GM12878 (cell line): ENCODE measurements at regions not wholly inside any gene's neighbourhood (a gene's known extent, or its start where the extent isn't known, plus 50 kb on each side); places are given as distances from the start of the nearest gene placed in this dataset.

Source experiments
- ATAC-seq: fragments of 200-7000 bp; cut with Tn5 transposase; 3 replicates; pipeline ENCODE4 v1.9.1; 2020; ENCODE audit warnings: mild to moderate bottlenecking, moderate library complexity
- BruUV-seq: library from RNA; stranded (reverse); fragments of 400-500 nt; replicated peaks from 2 replicates; lab custom pipeline; 2021; lab: Mats Ljungman, UMichigan
- CTCF ChIA-PET: fragments of 300-600 bp; sonication (Branson Sonifier 250); formaldehyde crosslinking; extraction: SDS; loops from one replicate; lab custom pipeline; 2021; ENCODE audit warnings: inconsistent platforms; lab: Yijun Ruan, JAX
- POLR2A ChIA-PET: fragments of 350-600 bp; formaldehyde crosslinking; extraction: SDS; loops from one replicate; lab custom pipeline; 2021; ENCODE audit warnings: inconsistent platforms; lab: Charles Lee
- RAD21 ChIA-PET: fragments of 300-600 bp; sonication (Branson Sonifier 250); formaldehyde crosslinking; loops from one replicate; lab custom pipeline; 2023; ENCODE audit warnings: antibody characterized with exemption; ENCODE audit not compliant: unreplicated experiment; lab: Charles Lee
- SMC1A ChIA-PET: fragments of 300-600 bp; sonication (Branson Sonifier 250); formaldehyde crosslinking; loops from one replicate; lab custom pipeline; 2023; ENCODE audit not compliant: unreplicated experiment, uncharacterized antibody; lab: Charles Lee
- DNase-seq: peaks from one replicate; pipeline ENCODE4 v3.0.0-alpha.2; 2011; ENCODE audit warnings: low read depth, low spot score
- FAIRE-seq: peaks from 3 replicates; lab custom pipeline; 2011; peaks lifted over from hg19 to GRCh38; lab: Jason Lieb, UNC
- H2AFZ ChIP-seq: 2 replicates; pipeline ENCODE4 v1.6.0; 2011; ENCODE audit warnings: low read depth, low read length, control low read depth; ENCODE audit not compliant: control insufficient read depth
- H3K27ac ChIP-seq: 2 replicates; pipeline ENCODE4 v1.5.1; 2011; ENCODE audit warnings: control low read depth; ENCODE audit not compliant: control insufficient read depth, insufficient read depth
- H3K27me3 ChIP-seq, 2 experiments: replicated peaks in 1 of 2; 2 replicates each; pipeline versions ENCODE4 v1.6.0 to v1.6.1; 2011; ENCODE audit warnings: low read length in 1 of 2; ENCODE audit not compliant: control insufficient read depth in 2 of 2, insufficient read depth in 2 of 2
- H3K36me3 ChIP-seq, 2 experiments: 2 replicates each; pipeline ENCODE4 v1.5.1; 2011; ENCODE audit warnings: low read length in 1 of 2; ENCODE audit not compliant: control insufficient read depth in 2 of 2, insufficient read depth in 2 of 2
- H3K4me1 ChIP-seq: 2 replicates; pipeline ENCODE4 v1.6.1; 2011; ENCODE audit warnings: mild to moderate bottlenecking, low read length, moderate library complexity, mixed read lengths; ENCODE audit not compliant: control insufficient read depth, insufficient read depth
- H3K4me2 ChIP-seq: 2 replicates; pipeline ENCODE4 v1.6.0; 2011; ENCODE audit warnings: control low read depth; ENCODE audit not compliant: control insufficient read depth, insufficient read depth
- H3K4me3 ChIP-seq: fragments of 200-600 bp; sonication (generic); 2 replicates; pipeline ENCODE4 v1.5.1; 2016
- H3K79me2 ChIP-seq: 2 replicates; pipeline ENCODE4 v1.6.0; 2011; ENCODE audit warnings: low read length; ENCODE audit not compliant: control insufficient read depth, insufficient read depth
- H3K9ac ChIP-seq: 2 replicates; pipeline ENCODE4 v1.8.0; 2011; ENCODE audit warnings: low read length, control low read depth, mixed read lengths; ENCODE audit not compliant: control insufficient read depth, insufficient read depth
- H3K9me3 ChIP-seq: replicated peaks from 3 replicates; pipeline ENCODE4 v1.5.1; 2011; ENCODE audit warnings: mild to moderate bottlenecking, low read length; ENCODE audit not compliant: control insufficient read depth, insufficient read depth
- H4K20me1 ChIP-seq: 2 replicates; pipeline ENCODE4 v1.6.0; 2011; ENCODE audit not compliant: control insufficient read depth, insufficient read depth
- CTCF ChIP-seq, 3 experiments: IDR thresholded peaks in 2 of 3; conservative IDR thresholded peaks in 1 of 3; 2 replicates each; pipeline ENCODE4 v1.5.1; 2011; ENCODE audit warnings: low read depth in 3 of 3, low read length in 3 of 3, mild to moderate bottlenecking in 3 of 3, control low read depth in 2 of 3, moderate library complexity in 2 of 3, inconsistent platforms in 1 of 3, mixed read lengths in 1 of 3; ENCODE audit not compliant: control insufficient read depth in 2 of 3, insufficient read depth in 1 of 3; ENCODE audit errors: extremely low read depth in 1 of 3
- ETV6 ChIP-seq, 2 experiments: fragments of 450-650 bp in 1 of 2; IDR thresholded peaks in 1 of 2; conservative IDR thresholded peaks in 1 of 2; 2 replicates each; pipeline ENCODE4 v1.6.1; 2014; ENCODE audit warnings: antibody characterized with exemption in 1 of 2, borderline replicate concordance in 1 of 2, low read depth in 1 of 2, mild to moderate bottlenecking in 1 of 2, moderate library complexity in 1 of 2
- FOXM1 ChIP-seq: IDR thresholded peaks from 2 replicates; pipeline ENCODE4 v1.6.1; 2012; ENCODE audit warnings: low read depth, mild to moderate bottlenecking, inconsistent platforms, low read length, moderate library complexity
- KDM1A ChIP-seq: fragments of 200-600 bp; sonication (generic); IDR thresholded peaks from 2 replicates; pipeline ENCODE4 v1.6.1; 2016; ENCODE audit warnings: borderline replicate concordance
- KLF5 ChIP-seq: fragments of 450-650 bp; IDR thresholded peaks from 2 replicates; pipeline ENCODE4 v1.6.1; 2014; ENCODE audit warnings: mild to moderate bottlenecking; ENCODE audit not compliant: partially characterized antibody
- RB1 ChIP-seq: fragments of 450-650 bp; formaldehyde crosslinking; IDR thresholded peaks from 2 replicates; pipeline ENCODE4 v1.6.1; 2017; ENCODE audit warnings: mild to moderate bottlenecking, borderline replicate concordance
- SMC3 ChIP-seq: IDR thresholded peaks from 2 replicates; pipeline ENCODE4 v1.6.1; 2011; ENCODE audit warnings: low read length, improper control_type of control experiment, borderline replicate concordance
- ZBTB33 ChIP-seq: fragments of 450-650 bp; IDR thresholded peaks from 2 replicates; pipeline ENCODE4 v1.6.1; 2017; ENCODE audit warnings: mild to moderate bottlenecking
- ZBTB4 ChIP-seq: fragments of 450-650 bp; formaldehyde crosslinking; IDR thresholded peaks from 2 replicates; pipeline ENCODE4 v1.4.0; 2022; ENCODE audit warnings: mild to moderate bottlenecking, moderate library complexity
- WGBS: methylation state at CpG from one replicate; pipeline ENCODE4 v1.1.6; 2016; ENCODE audit warnings: low lambda C conversion rate; ENCODE audit not compliant: insufficient replicate concordance, insufficient coverage; ENCODE audit errors: missing lambda C conversion rate; 5-methylcytosine and 5-hydroxymethylcytosine counted together
- in situ Hi-C: fragments of 300-500 bp; cut with MboI; formaldehyde crosslinking; loops from 9 replicates; pipeline ENCODE4 v1.14.3; 2018; ENCODE audit warnings: mixed read lengths
- intact Hi-C: fragments of 100-400 bp; cut with micrococcal nuclease; formaldehyde crosslinking; loops from one replicate; pipeline ENCODE4 v1.14.2; 2022; ENCODE audit not compliant: unreplicated experiment
- TF ChIP-seq, protein P1 (sequence below): IDR thresholded peaks from 2 replicates; pipeline ENCODE4 v1.6.1; 2011; ENCODE audit warnings: low read depth, mild to moderate bottlenecking, low read length, moderate library complexity, borderline replicate concordance; ENCODE audit errors: extremely low read depth
- TF ChIP-seq, protein P2 (sequence below): fragments of 450-650 bp; IDR thresholded peaks from 2 replicates; pipeline ENCODE4 v1.6.1; 2018; ENCODE audit warnings: mild to moderate bottlenecking, low read depth, moderate library complexity; ENCODE audit not compliant: partially characterized antibody

GRCh38 chr6:45721665-45722064 lies 294.0 kb downstream of the CLIC5 start:
- Histone ChIP-seq H3K27me3 (no peaks in the 10 kb centered on the region), H3K27ac (no peak overlapping the region), H3K4me3 (no peak overlapping the region), H2AFZ (no peak overlapping the region), H3K9me3 (no peaks in the 10 kb centered on the region; the same call in 2 of the 3 replicates), H3K4me1 (no peaks in the 10 kb centered on the region), H4K20me1 (no peaks in the 10 kb centered on the region), H3K36me3 (no peaks in the 10 kb centered on the region), H3K4me2 (no peak overlapping the region), H3K79me2 (no peaks in the 10 kb centered on the region), H3K9ac (no peak overlapping the region)
- intact Hi-C loops: no loop called here
- no peak for ATAC-seq
- ChIA-PET RAD21 (no interaction called here), CTCF (interaction anchor here (0.6 to 0.7 kb wide), 2 partner anchors 221 to 1824 kb away, joined by 3 read pairs; no protein-coding TSS in a partner anchor), POLR2A (no interaction called here), SMC1A (interaction anchor here (0.6 to 1.0 kb wide), 4 partner anchors 12 to 1069 kb away, joined by 3 to 4 read pairs (median 3); no protein-coding TSS in a partner anchor)
- BruUV-seq: no TSS peak
- no peak for FAIRE-seq
- DNase-seq: no peak
- in situ Hi-C loops: no loop called here
- WGBS: 35% methylated on average over 6 of the region's 6 CpGs
- TF ChIP-seq ETV6 (conservative IDR thresholded peaks at IDR 0.05 in 1 of 2, IDR thresholded peaks at IDR 0.05 in 1 of 2; ENCODE audit: borderline replicate concordance in 1 of 2, low read depth in 1 of 2): no peak
- no peak for TF ChIP-seq ZBTB33
- TF ChIP-seq FOXM1: no peak
- no peak for TF ChIP-seq RB1
- TF ChIP-seq, protein P1, sequence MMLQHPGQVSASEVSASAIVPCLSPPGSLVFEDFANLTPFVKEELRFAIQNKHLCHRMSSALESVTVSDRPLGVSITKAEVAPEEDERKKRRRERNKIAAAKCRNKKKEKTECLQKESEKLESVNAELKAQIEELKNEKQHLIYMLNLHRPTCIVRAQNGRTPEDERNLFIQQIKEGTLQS: no peak
- TF ChIP-seq, protein P2, sequence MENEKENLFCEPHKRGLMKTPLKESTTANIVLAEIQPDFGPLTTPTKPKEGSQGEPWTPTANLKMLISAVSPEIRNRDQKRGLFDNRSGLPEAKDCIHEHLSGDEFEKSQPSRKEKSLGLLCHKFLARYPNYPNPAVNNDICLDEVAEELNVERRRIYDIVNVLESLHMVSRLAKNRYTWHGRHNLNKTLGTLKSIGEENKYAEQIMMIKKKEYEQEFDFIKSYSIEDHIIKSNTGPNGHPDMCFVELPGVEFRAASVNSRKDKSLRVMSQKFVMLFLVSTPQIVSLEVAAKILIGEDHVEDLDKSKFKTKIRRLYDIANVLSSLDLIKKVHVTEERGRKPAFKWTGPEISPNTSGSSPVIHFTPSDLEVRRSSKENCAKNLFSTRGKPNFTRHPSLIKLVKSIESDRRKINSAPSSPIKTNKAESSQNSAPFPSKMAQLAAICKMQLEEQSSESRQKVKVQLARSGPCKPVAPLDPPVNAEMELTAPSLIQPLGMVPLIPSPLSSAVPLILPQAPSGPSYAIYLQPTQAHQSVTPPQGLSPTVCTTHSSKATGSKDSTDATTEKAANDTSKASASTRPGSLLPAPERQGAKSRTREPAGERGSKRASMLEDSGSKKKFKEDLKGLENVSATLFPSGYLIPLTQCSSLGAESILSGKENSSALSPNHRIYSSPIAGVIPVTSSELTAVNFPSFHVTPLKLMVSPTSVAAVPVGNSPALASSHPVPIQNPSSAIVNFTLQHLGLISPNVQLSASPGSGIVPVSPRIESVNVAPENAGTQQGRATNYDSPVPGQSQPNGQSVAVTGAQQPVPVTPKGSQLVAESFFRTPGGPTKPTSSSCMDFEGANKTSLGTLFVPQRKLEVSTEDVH: no peak
- TF ChIP-seq SMC3: no peak
- TF ChIP-seq KDM1A: no peak
- no peak for TF ChIP-seq KLF5
- no peak for TF ChIP-seq CTCF (IDR thresholded peaks at IDR 0.05 in 2 of 3, conservative IDR thresholded peaks at IDR 0.05 in 1 of 3; ENCODE audit: control insufficient read depth in 2 of 3, extremely low read depth in 1 of 3, insufficient read depth in 1 of 3, low read depth in 3 of 3, low read length in 3 of 3)
- TF ChIP-seq ZBTB4 (CRISPR knock-in tag): no peak
